Stomach (tissue), 8 donors: ENCODE measurements at regions not wholly inside any gene's neighbourhood (a gene's known extent, or its start where the extent isn't known, plus 50 kb on each side); places are given as distances from the start of the nearest gene placed in this dataset.

Experiments
- DNase-seq, 2 donors: peaks; one replicate each; pipeline versions ENCODE4 v3.0.0 to v3.0.0-alpha.2; 2013 to 2019
- H3K27ac ChIP-seq, 5 donors: fragments of 200-600 bp in 4 of 5; sonication (generic) in 4 of 5; one replicate each; pipeline ENCODE4 v1.5.1; 2013 to 2019; ENCODE audit warnings: mild to moderate bottlenecking in 1 of 5, moderate library complexity in 1 of 5
- H3K27me3 ChIP-seq, 3 donors: fragments of 200-600 bp; sonication (generic); one replicate each; pipeline ENCODE4 v1.5.1; 2017 to 2019; ENCODE audit warnings: mixed run types in 1 of 3
- H3K36me3 ChIP-seq, 4 donors: fragments of 200-600 bp; sonication (generic); 1 replicate in 3 of 4; 2 replicates in 1 of 4; pipeline ENCODE4 v1.5.1; 2016 to 2019
- H3K4me1 ChIP-seq, 4 donors: fragments of 200-600 bp; sonication (generic); one replicate each; pipeline ENCODE4 v1.5.1; 2016 to 2019
- H3K4me3 ChIP-seq, 4 donors: fragments of 200-600 bp; sonication (generic) in 3 of 4; one replicate each; pipeline ENCODE4 v1.5.1; 2016 to 2019; ENCODE audit warnings: mild to moderate bottlenecking in 1 of 4
- H3K9me3 ChIP-seq, 4 donors: fragments of 200-600 bp; sonication (generic); one replicate each; pipeline ENCODE4 v1.5.1; 2016 to 2019
- CTCF ChIP-seq, 7 experiments: fragments of 450-650 bp in 4 of 7; fragments of 200-600 bp in 3 of 7; sonication (generic) in 3 of 7; IDR thresholded peaks; one replicate each; pipeline ENCODE4 v1.5.1; 2016 to 2019; ENCODE audit warnings: antibody characterized with exemption in 7 of 7, control low read depth in 2 of 7, mild to moderate bottlenecking in 1 of 7
- EP300 ChIP-seq: sonication (generic); formaldehyde crosslinking; IDR thresholded peaks from one replicate; pipeline ENCODE4 v1.6.1; 2017; ENCODE audit warnings: antibody characterized with exemption
- POLR2A ChIP-seq, 4 donors: fragments of 450-650 bp; IDR thresholded peaks; one replicate each; pipeline ENCODE4 v1.6.1; 2016; ENCODE audit warnings: antibody characterized with exemption in 4 of 4, control low read depth in 2 of 4, mild to moderate bottlenecking in 1 of 4, moderate library complexity in 1 of 4
- POLR2AphosphoS5 ChIP-seq, 3 donors: sonication (generic); formaldehyde crosslinking; IDR thresholded peaks; one replicate each; pipeline ENCODE4 v1.6.1; 2016; ENCODE audit warnings: antibody characterized with exemption in 3 of 3
- WGBS, 5 donors: extraction: QIAGEN DNeasy Blood & Tissue Kit in 3 of 5; methylation state at CpG; one replicate each; pipeline versions ENCODE4 v1.1.5 to v1.1.7; 2013 to 2018; 5-methylcytosine and 5-hydroxymethylcytosine counted together
- intact Hi-C: fragments of 100-400 bp; cut with DNase I; formaldehyde crosslinking; loops from one replicate; pipeline ENCODE4 v1.15.1; 2023; ENCODE audit warnings: low total_unique reads
- donor health status: healthy with polysubstance abuse.
- donor health status: Bipolar disorder and iron deficiency.
- donor health status: healthy.

GRCh38 chr18:37935086-37935485 is 369.5 kb upstream of the CELF4 start:
- H3K36me3 ChIP-seq, result no peaks in the 10 kb centered on the region
- intact Hi-C loops, result no loop called here
- no peak for DNase-seq
- no peaks in the 10 kb centered on the region for H3K4me1 ChIP-seq
- H3K4me3 ChIP-seq, result no peak overlapping the region
- H3K27me3 ChIP-seq, result no peaks in the 10 kb centered on the region
- TF ChIP-seq POLR2A (IDR thresholded peaks at IDR 0.05) (no peak), CTCF (IDR thresholded peaks at IDR 0.05) (no peak), EP300 (no peak), POLR2AphosphoS5 (IDR thresholded peaks at IDR 0.05) (no peak)
- H3K9me3 ChIP-seq, result peaks cover 0 to 11% (median 2%) of the 10 kb centered on the region in 4 donors
- no peak overlapping the region for H3K27ac ChIP-seq
- WGBS, 5 donors, result 52 to 78% (median 66%) methylated on average over 2 of the region's 2 CpGs

GRCh38 chr18:37930640-37931039 is 365.0 kb upstream of the CELF4 start:
- 60 to 70% (median 67%) methylated on average over 4 of the region's 4 CpGs for WGBS, 5 donors
- H3K4me3 ChIP-seq, result no peak overlapping the region
- intact Hi-C loops, result no loop called here
- no peaks in the 10 kb centered on the region for H3K27me3 ChIP-seq
- no peaks in the 10 kb centered on the region for H3K9me3 ChIP-seq
- no peak for DNase-seq
- H3K27ac ChIP-seq, result no peak overlapping the region
- no peaks in the 10 kb centered on the region for H3K36me3 ChIP-seq
- H3K4me1 ChIP-seq, result no peaks in the 10 kb centered on the region
- TF ChIP-seq POLR2AphosphoS5 (IDR thresholded peaks at IDR 0.05) (no peak), POLR2A (IDR thresholded peaks at IDR 0.05) (no peak), EP300 (no peak), CTCF (IDR thresholded peaks at IDR 0.05) (no peak)

GRCh38 chr18:37922162-37922561 is 356.6 kb upstream of the CELF4 start:
- H3K27ac ChIP-seq, result no peak overlapping the region
- no peaks in the 10 kb centered on the region for H3K4me1 ChIP-seq
- no peak for DNase-seq
- H3K27me3 ChIP-seq, result no peaks in the 10 kb centered on the region
- TF ChIP-seq POLR2A (IDR thresholded peaks at IDR 0.05) (no peak), EP300 (no peak), POLR2AphosphoS5 (IDR thresholded peaks at IDR 0.05) (no peak), CTCF (IDR thresholded peaks at IDR 0.05) (no peak)
- intact Hi-C loops, result no loop called here
- H3K4me3 ChIP-seq, result no peak overlapping the region
- no peaks in the 10 kb centered on the region for H3K9me3 ChIP-seq
- no peaks in the 10 kb centered on the region for H3K36me3 ChIP-seq

- 73 to 79% (median 74%) methylated on average over 4 of the region's 4 CpGs for WGBS, 5 donors
- Histone ChIP-seq H3K4me3 (no peak overlapping the region), H3K9me3 (no peaks in the 10 kb centered on the region), H3K27ac (no peak overlapping the region), H3K4me1 (no peaks in the 10 kb centered on the region), H3K36me3 (no peaks in the 10 kb centered on the region), H3K27me3 (no peaks in the 10 kb centered on the region)
- no peak for DNase-seq
- TF ChIP-seq EP300, result no peak
- no peak for TF ChIP-seq POLR2A (IDR thresholded peaks at IDR 0.05)
- no peak for TF ChIP-seq POLR2AphosphoS5 (IDR thresholded peaks at IDR 0.05)
- no peak for TF ChIP-seq CTCF (IDR thresholded peaks at IDR 0.05)
- intact Hi-C loops, result no loop called here
Measured at GRCh38 chr18:37920865-37921264, 355.3 kb upstream of the CELF4 start.
